Left lung (tissue), 4 donors: ENCODE measurements at regions not wholly inside any gene's neighbourhood (a gene's known extent, or its start where the extent isn't known, plus 50 kb on each side); places are given as distances from the start of the nearest gene placed in this dataset.
"Not testable (repeated sequence)": the region's sequence is repeated elsewhere in the genome, so short reads cannot be mapped to it uniquely, and the experiment has no call there.

Experiments used
- ATAC-seq: fragments of 200-7000 bp; cut with Tn5 transposase; one replicate; pipeline ENCODE4 v1.9.1; 2020; ENCODE audit warnings: moderate library complexity
- DNase-seq, 4 donors: peaks; one replicate each; pipeline ENCODE4 v3.0.0-alpha.2; 2013 to 2020
- H3K27ac ChIP-seq, 2 donors: fragments of 200-600 bp; sonication (generic) in 1 of 2; one replicate each; pipeline versions ENCODE4 v1.5.0 to v1.8.0; 2020 to 2021
- H3K27me3 ChIP-seq, 2 donors: fragments of 200-600 bp; sonication (generic) in 1 of 2; one replicate each; pipeline versions ENCODE4 v1.5.0 to v1.8.0; 2020 to 2021
- H3K36me3 ChIP-seq, 2 donors: fragments of 200-600 bp; sonication (generic) in 1 of 2; one replicate each; pipeline versions ENCODE4 v1.5.0 to v1.8.0; 2020 to 2021
- H3K4me1 ChIP-seq, 2 donors: fragments of 200-600 bp; one replicate each; pipeline ENCODE4 v1.8.0; 2021
- H3K4me3 ChIP-seq, 2 donors: fragments of 200-600 bp; sonication (generic) in 1 of 2; one replicate each; pipeline versions ENCODE4 v1.5.0 to v1.8.0; 2020 to 2021; ENCODE audit warnings: mild to moderate bottlenecking in 1 of 2
- H3K9me3 ChIP-seq, 2 donors: fragments of 200-600 bp; sonication (generic) in 1 of 2; one replicate each; pipeline versions ENCODE4 v1.5.0 to v1.8.0; 2020 to 2021
- CTCF ChIP-seq, 2 donors: fragments of 200-600 bp; sonication (generic) in 1 of 2; IDR thresholded peaks; one replicate each; pipeline versions ENCODE4 v1.5.0 to v1.8.0; 2021; ENCODE audit warnings: antibody characterized with exemption in 2 of 2
- intact Hi-C, 2 donors: fragments of 100-400 bp; cut with DNase I; formaldehyde crosslinking; loops; one replicate each; pipeline versions ENCODE4 v1.11.2 to v1.14.2; 2022
- donor health status: DM: no; HTN: yes; CAD: no.
- donor health status: DM: no; HTN: no; CAD: no.

DNA sequence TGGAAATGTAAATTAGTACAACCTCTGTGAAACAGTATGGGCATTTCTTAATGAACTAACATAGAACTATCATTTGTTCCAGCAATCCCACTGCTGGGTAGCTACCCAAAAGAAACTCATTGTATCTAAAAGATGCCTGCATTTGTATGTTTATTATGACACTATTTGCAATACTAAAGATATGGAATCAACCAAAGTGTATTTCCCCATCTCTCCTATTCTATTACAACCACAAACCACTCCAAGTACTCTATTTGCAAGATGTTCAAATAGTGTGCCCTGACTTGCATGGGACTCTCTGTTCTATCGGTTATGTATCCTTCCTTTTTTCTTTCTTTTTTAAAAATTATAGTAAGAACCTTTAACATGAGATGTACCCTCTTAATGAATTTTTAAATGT, 845.2 kb downstream of the CDH11 start:
- Histone ChIP-seq H3K27ac (no peak overlapping the region), H3K4me1 (no peaks in the 10 kb centered on the region), H3K36me3 (no peaks in the 10 kb centered on the region), H3K4me3 (no peak overlapping the region), H3K27me3 (no peaks in the 10 kb centered on the region), H3K9me3 (peaks cover 0 to 2% of the 10 kb centered on the region in 2 donors)
- ATAC-seq (no peak), DNase-seq (no peak)
- intact Hi-C loops = no loop called here
- TF ChIP-seq CTCF (IDR thresholded peaks at IDR 0.05) = no peak

DNA sequence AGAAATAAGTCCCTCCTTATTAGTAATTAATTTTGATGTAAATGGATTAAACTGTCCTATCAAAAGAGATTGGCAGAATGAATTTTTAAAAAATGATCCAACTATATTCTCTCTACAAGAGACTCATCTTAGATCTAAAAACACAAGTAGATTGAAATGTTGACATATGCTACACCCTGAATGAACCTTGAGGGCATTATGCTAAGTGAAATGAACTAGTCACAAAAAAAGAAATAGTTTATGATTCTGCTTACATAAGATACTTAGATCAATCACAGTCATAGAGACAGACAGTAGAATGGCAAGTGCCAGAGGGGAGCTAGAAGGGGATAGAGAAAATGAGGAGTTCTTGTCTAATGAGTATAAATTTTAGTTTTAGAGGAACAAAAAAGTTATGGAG, 849.8 kb downstream of the CDH11 start:
- intact Hi-C loops = no loop called here
- ATAC-seq = no peak

GRCh38 chr16:64269756-64270155, 852.1 kb downstream of the CDH11 start:
- ATAC-seq (no peak), DNase-seq (no peak)
- Histone ChIP-seq H3K36me3 (no peaks in the 10 kb centered on the region), H3K27ac (no peak overlapping the region), H3K4me3 (no peak overlapping the region), H3K9me3 (peaks cover 0 to 4% of the 10 kb centered on the region in 2 donors), H3K27me3 (no peaks in the 10 kb centered on the region), H3K4me1 (no peaks in the 10 kb centered on the region)
- no peak for TF ChIP-seq CTCF (IDR thresholded peaks at IDR 0.05)
- intact Hi-C loops = no loop called here

More for the DNA sequence above, 849.8 kb downstream of the CDH11 start:
- TF ChIP-seq CTCF (IDR thresholded peaks at IDR 0.05) = no peak
- Histone ChIP-seq H3K27ac (no peak overlapping the region), H3K36me3 (no peaks in the 10 kb centered on the region), H3K4me1 (no peaks in the 10 kb centered on the region), H3K27me3 (no peaks in the 10 kb centered on the region), H3K4me3 (no peak overlapping the region), H3K9me3 (peaks cover 0 to 4% of the 10 kb centered on the region in 2 donors)
- DNase-seq = no peak

- ATAC-seq (no peak), DNase-seq (no peak)
- no peak for TF ChIP-seq CTCF (IDR thresholded peaks at IDR 0.05)
- Histone ChIP-seq H3K36me3 (no peaks in the 10 kb centered on the region), H3K9me3 (peaks cover 0 to 7% of the 10 kb centered on the region in 2 donors), H3K27me3 (no peaks in the 10 kb centered on the region), H3K27ac (no peak overlapping the region), H3K4me1 (no peaks in the 10 kb centered on the region), H3K4me3 (no peak overlapping the region)
- intact Hi-C loops = no loop called here
Observed at GRCh38 chr16:64265756-64266155, 856.1 kb downstream of the CDH11 start.

DNA sequence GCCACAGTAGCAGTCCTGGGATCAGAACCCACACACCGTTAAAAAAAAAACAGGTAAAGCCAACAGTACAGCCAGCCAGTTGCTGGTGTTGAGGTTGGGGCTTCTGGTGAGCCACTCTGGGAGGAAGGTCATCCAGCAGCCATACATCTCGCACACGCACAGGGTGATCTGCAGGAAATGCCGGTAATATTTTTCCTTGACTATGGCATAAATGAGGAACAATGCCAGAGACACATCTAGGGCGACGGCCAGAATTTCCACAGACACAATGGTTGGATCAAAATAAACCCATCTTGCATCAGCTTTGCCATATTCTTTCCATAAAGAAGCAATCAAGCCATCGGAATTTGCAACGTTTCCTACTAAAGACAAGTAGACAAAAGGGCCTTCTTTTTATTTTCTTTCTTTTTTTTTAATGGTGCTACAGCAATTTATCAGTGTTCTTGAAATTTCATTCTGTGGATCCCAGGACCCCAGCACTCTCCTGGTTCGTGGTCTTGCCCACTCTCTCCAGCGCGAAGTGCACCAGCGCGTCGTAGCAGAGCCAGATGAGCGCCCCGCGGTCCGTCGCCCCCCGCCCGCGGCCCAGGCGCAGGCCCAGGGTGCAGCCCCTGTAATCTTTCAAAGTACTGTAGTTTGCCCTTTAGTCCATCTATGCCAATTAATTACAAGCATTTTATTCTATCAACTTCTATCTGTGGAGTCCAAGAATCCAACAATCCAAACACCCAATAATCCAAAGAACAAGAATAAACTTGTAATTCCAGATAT, 861.0 kb downstream of the CDH11 start:
- H3K9me3 ChIP-seq, H3K36me3 ChIP-seq, intact Hi-C loops, H3K4me3 ChIP-seq, ATAC-seq, H3K27ac ChIP-seq, H3K27me3 ChIP-seq, DNase-seq, H3K4me1 ChIP-seq: not testable (repeated sequence)
